H9 (cell line): ENCODE measurements at regions not wholly inside any gene's neighbourhood (a gene's known extent, or its start where the extent isn't known, plus 50 kb on each side); places are given as distances from the start of the nearest gene placed in this dataset.

Experiments used
- DNase-seq: peaks from one replicate; pipeline ENCODE4 v3.0.0-alpha.2; 2017
- H2AFZ ChIP-seq: one replicate; pipeline ENCODE4 v1.6.1; 2013; ENCODE audit warnings: mild to moderate bottlenecking, low read length, control low read depth, moderate library complexity
- H2AK5ac ChIP-seq: 2 replicates; pipeline ENCODE4 v1.6.1; 2013; ENCODE audit warnings: low read length, control low read depth, mixed read lengths; ENCODE audit not compliant: insufficient read length
- H2BK120ac ChIP-seq: one replicate; pipeline ENCODE4 v1.6.1; 2013; ENCODE audit warnings: low read depth, mild to moderate bottlenecking, low read length, control low read depth, inconsistent platforms; ENCODE audit not compliant: poor library complexity, severe bottlenecking
- H2BK12ac ChIP-seq: 2 replicates; pipeline ENCODE4 v1.6.1; 2013; ENCODE audit warnings: low read length, control low read depth, mixed read lengths, low read depth; ENCODE audit not compliant: insufficient read length
- H2BK15ac ChIP-seq: 2 replicates; pipeline ENCODE4 v1.6.1; 2013; ENCODE audit warnings: low read depth, low read length, control low read depth
- H2BK20ac ChIP-seq: one replicate; pipeline ENCODE4 v1.6.1; 2013; ENCODE audit warnings: low read depth, mild to moderate bottlenecking, low read length, control low read depth, inconsistent platforms; ENCODE audit not compliant: poor library complexity, severe bottlenecking
- H2BK5ac ChIP-seq: 2 replicates; pipeline ENCODE4 v1.6.1; 2013; ENCODE audit warnings: low read length, control low read depth, mixed read lengths; ENCODE audit not compliant: insufficient read length
- H3K14ac ChIP-seq: 2 replicates; pipeline ENCODE4 v1.6.1; 2013; ENCODE audit warnings: low read length, control low read depth; ENCODE audit not compliant: insufficient read depth
- H3K18ac ChIP-seq: 2 replicates; pipeline ENCODE4 v1.6.1; 2013; ENCODE audit warnings: low read depth, mild to moderate bottlenecking, mixed read lengths, low read length, control low read depth; ENCODE audit not compliant: insufficient read length
- H3K23ac ChIP-seq: 2 replicates; pipeline ENCODE4 v1.6.1; 2013; ENCODE audit warnings: low read length, control low read depth, mixed read lengths, low read depth; ENCODE audit not compliant: insufficient read length
- H3K23me2 ChIP-seq: 2 replicates; pipeline ENCODE4 v1.6.1; 2013; ENCODE audit warnings: low read depth, mild to moderate bottlenecking, mixed read lengths, low read length, control low read depth; ENCODE audit not compliant: insufficient read length, poor library complexity, severe bottlenecking
- H3K27ac ChIP-seq: 2 replicates; pipeline ENCODE4 v1.5.1; 2013; ENCODE audit warnings: low read length, control low read depth, mixed read lengths, low read depth; ENCODE audit not compliant: insufficient read length
- H3K27me3 ChIP-seq: 2 replicates; pipeline ENCODE4 v1.6.1; 2013; ENCODE audit warnings: low read length, control low read depth, inconsistent platforms; ENCODE audit not compliant: insufficient read depth
- H3K4ac ChIP-seq: 2 replicates; pipeline ENCODE4 v1.6.1; 2013; ENCODE audit warnings: low read depth, mild to moderate bottlenecking, control low read depth, inconsistent platforms, low read length, moderate library complexity
- H3K4me1 ChIP-seq: 2 replicates; pipeline ENCODE4 v1.6.1; 2013; ENCODE audit warnings: low read length, control low read depth, inconsistent platforms; ENCODE audit not compliant: insufficient read depth
- H3K4me2 ChIP-seq: 2 replicates; pipeline ENCODE4 v1.6.1; 2013; ENCODE audit warnings: low read length, control low read depth, mixed read lengths; ENCODE audit not compliant: insufficient read length, insufficient read depth
- H3K56ac ChIP-seq: 2 replicates; pipeline ENCODE4 v1.6.1; 2013; ENCODE audit warnings: low read depth, mild to moderate bottlenecking, mixed read lengths, low read length, control low read depth; ENCODE audit not compliant: insufficient read length
- H3K79me1 ChIP-seq: 2 replicates; pipeline ENCODE4 v1.6.1; 2013; ENCODE audit warnings: low read depth, mild to moderate bottlenecking, moderate library complexity, low read length, control low read depth, inconsistent platforms; ENCODE audit not compliant: insufficient read depth, poor library complexity, severe bottlenecking
- H3K79me2 ChIP-seq: 2 replicates; pipeline ENCODE4 v1.6.1; 2013; ENCODE audit warnings: low read length, control low read depth, inconsistent platforms; ENCODE audit not compliant: insufficient read depth
- H3K9ac ChIP-seq: 2 replicates; pipeline ENCODE4 v1.6.1; 2013; ENCODE audit warnings: low read length, control low read depth, mixed read lengths; ENCODE audit not compliant: insufficient read length; ENCODE audit errors: extremely low read depth
- H3K9me3 ChIP-seq: one replicate; pipeline ENCODE4 v1.6.1; 2013; ENCODE audit warnings: low read depth, low read length, inconsistent platforms; ENCODE audit not compliant: control insufficient read depth
- H3T11ph ChIP-seq: one replicate; pipeline ENCODE4 v1.6.1; 2013; ENCODE audit warnings: mild to moderate bottlenecking, low read length, control low read depth, inconsistent platforms
- H4K20me1 ChIP-seq: one replicate; pipeline ENCODE4 v1.6.1; 2013; ENCODE audit not compliant: control insufficient read depth, insufficient read length, insufficient read depth
- H4K5ac ChIP-seq: 2 replicates; pipeline ENCODE4 v1.6.1; 2013; ENCODE audit warnings: low read depth, mild to moderate bottlenecking, mixed read lengths, low read length, control low read depth; ENCODE audit not compliant: insufficient read length
- H4K8ac ChIP-seq: replicated peaks from 2 replicates; pipeline ENCODE4 v1.6.1; 2013; ENCODE audit warnings: low read length, control low read depth, mixed read lengths, low read depth; ENCODE audit not compliant: insufficient read length
- H4K91ac ChIP-seq: 2 replicates; pipeline ENCODE4 v1.6.1; 2013; ENCODE audit warnings: low read depth, mild to moderate bottlenecking, moderate library complexity, mixed read lengths, low read length, control low read depth; ENCODE audit not compliant: insufficient read length
- H3K27ac Mint-ChIP-seq, 3 experiments: 2 replicates in 2 of 3; 3 replicates in 1 of 3; pipeline ENCODE4 v1.8.0; 2020 to 2021; ENCODE audit warnings: mixed read lengths in 3 of 3, mild to moderate bottlenecking in 1 of 3, moderate library complexity in 1 of 3
- H3K27me3 Mint-ChIP-seq: 2 replicates; pipeline ENCODE4 v1.8.0; 2021; ENCODE audit warnings: low read depth, mild to moderate bottlenecking, moderate library complexity, mixed read lengths
- H3K36me3 Mint-ChIP-seq, 3 experiments: 2 replicates in 2 of 3; 3 replicates in 1 of 3; pipeline ENCODE4 v1.8.0; 2020 to 2021; ENCODE audit warnings: low read depth in 3 of 3, mixed read lengths in 3 of 3; ENCODE audit not compliant: insufficient read depth in 1 of 3
- H3K4me1 Mint-ChIP-seq, 2 experiments: 2 replicates each; pipeline ENCODE4 v1.8.0; 2020; ENCODE audit warnings: mixed read lengths in 2 of 2
- H3K4me3 Mint-ChIP-seq, 2 experiments: 2 replicates in 1 of 2; 3 replicates in 1 of 2; pipeline ENCODE4 v1.8.0; 2020 to 2021; ENCODE audit warnings: mild to moderate bottlenecking in 2 of 2, mixed read lengths in 2 of 2, moderate library complexity in 1 of 2
- H3K9me3 Mint-ChIP-seq, 2 experiments: 2 replicates in 1 of 2; 3 replicates in 1 of 2; pipeline ENCODE4 v1.8.0; 2020; ENCODE audit warnings: mild to moderate bottlenecking in 2 of 2, mixed read lengths in 2 of 2, moderate library complexity in 1 of 2
- CTCF ChIP-seq: fragments of 200-600 bp; sonication (generic); conservative IDR thresholded peaks from 3 replicates; pipeline ENCODE4 v1.8.0; 2021; ENCODE audit warnings: antibody characterized with exemption, mild to moderate bottlenecking
- WGBS: extraction: QIAGEN DNeasy Blood & Tissue Kit; methylation state at CpG from one replicate; pipeline ENCODE4 v1.1.7; 2013; ENCODE audit warnings: missing lambda C conversion rate, low lambda C conversion rate, mixed read lengths; ENCODE audit not compliant: insufficient read length; ENCODE audit errors: extremely low coverage; 5-methylcytosine and 5-hydroxymethylcytosine counted together

GRCh38 chr14:38716926-38717325, 386.1 kb downstream of the SEC23A start:
- Mint-ChIP-seq H3K27me3 (no peaks in the 10 kb centered on the region), H3K36me3 (no peaks in the 10 kb centered on the region), H3K27ac (no peak overlapping the region), H3K4me1 (no peaks in the 10 kb centered on the region), H3K4me3 (no peak overlapping the region), H3K9me3 (no peaks in the 10 kb centered on the region)
- H3K4me2 ChIP-seq = no peak overlapping the region
- no peak overlapping the region for H2BK20ac ChIP-seq
- DNase-seq = no peak
- no peak for TF ChIP-seq CTCF
- no peak overlapping the region for H4K5ac ChIP-seq
- H3K9me3 ChIP-seq = no peaks in the 10 kb centered on the region
- H3K56ac ChIP-seq = no peak overlapping the region
- H2BK120ac ChIP-seq = no peak overlapping the region
- no CpG with 5 or more reads among the region's 3 CpGs for WGBS
- no peak overlapping the region for H2BK5ac ChIP-seq
- no peak overlapping the region for H3K18ac ChIP-seq
- H3K27ac ChIP-seq = no peak overlapping the region
- no peak overlapping the region for H4K8ac ChIP-seq
- no peak overlapping the region for H2BK15ac ChIP-seq
- no peaks in the 10 kb centered on the region for H4K20me1 ChIP-seq
- H3K9ac ChIP-seq = no peak overlapping the region
- no peaks in the 10 kb centered on the region for H3K79me2 ChIP-seq
- no peaks in the 10 kb centered on the region for H3K79me1 ChIP-seq
- H2BK12ac ChIP-seq = no peak overlapping the region
- no peak overlapping the region for H4K91ac ChIP-seq
- no peak overlapping the region for H2AK5ac ChIP-seq
- H3K14ac ChIP-seq = no peak overlapping the region
- no peaks in the 10 kb centered on the region for H3K23me2 ChIP-seq
- no peak overlapping the region for H3K23ac ChIP-seq
- H2AFZ ChIP-seq = no peak overlapping the region
- H3K27me3 ChIP-seq = no peaks in the 10 kb centered on the region
- no peak overlapping the region for H3T11ph ChIP-seq
- no peak overlapping the region for H3K4ac ChIP-seq
- H3K4me1 ChIP-seq = no peaks in the 10 kb centered on the region
